ENCODE measurements at regions not wholly inside any gene's neighbourhood (a gene's known extent, or its start where the extent isn't known, plus 50 kb on each side); places are given as distances from the start of the nearest gene placed in this dataset.

DNA sequence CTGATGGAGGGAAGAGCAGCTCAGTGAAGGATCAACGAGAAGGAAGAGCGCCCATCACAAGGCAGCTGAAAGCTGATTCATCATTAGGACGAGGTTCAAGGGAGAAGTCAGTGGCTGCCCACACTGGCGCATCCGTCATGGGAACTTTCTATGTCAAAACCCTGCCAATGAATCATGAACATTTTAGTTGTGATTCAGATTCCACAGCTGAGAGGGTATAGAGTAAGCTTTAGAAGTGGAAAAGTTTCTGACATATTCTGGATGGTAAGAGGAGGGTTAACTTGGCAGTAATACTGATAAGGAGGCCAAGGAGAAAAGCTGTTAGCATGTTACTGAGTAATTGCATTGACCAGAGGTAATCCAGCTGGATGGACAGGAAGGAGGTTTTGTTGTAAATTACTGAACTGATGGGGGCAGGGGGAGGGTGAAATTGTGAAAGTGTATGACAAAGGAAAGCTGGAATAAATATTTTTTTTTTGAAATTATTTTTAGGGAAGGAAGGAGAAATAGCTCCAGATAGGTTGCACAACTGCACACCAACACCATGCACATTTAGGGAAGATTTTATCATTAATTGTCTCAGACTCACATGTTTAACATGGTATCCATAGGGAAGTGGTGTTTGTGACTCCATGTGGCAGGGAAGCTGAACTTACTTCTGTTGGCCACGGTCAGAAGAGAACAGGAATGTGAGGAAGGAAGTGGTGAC is 78.3 kb upstream of the NRP1 start:
- Mint-ChIP-seq H3K36me3 (ENCODE audit: unreplicated experiment) (peaks cover 2% of the 10 kb centered on the region), H3K4me3 (ENCODE audit: unreplicated experiment) (no peak overlapping the region), H3K27me3 (ENCODE audit: unreplicated experiment) (peaks cover 15% of the 10 kb centered on the region), H3K4me1 (ENCODE audit: unreplicated experiment) (peaks cover 2% of the 10 kb centered on the region), H3K27ac (ENCODE audit: unreplicated experiment) (no peak overlapping the region), H3K9me3 (ENCODE audit: unreplicated experiment) (no peaks in the 10 kb centered on the region)
- DNase-seq (ENCODE audit: extremely low spot score, unreplicated experiment) = no peak
- TF ChIP-seq, protein P1, sequence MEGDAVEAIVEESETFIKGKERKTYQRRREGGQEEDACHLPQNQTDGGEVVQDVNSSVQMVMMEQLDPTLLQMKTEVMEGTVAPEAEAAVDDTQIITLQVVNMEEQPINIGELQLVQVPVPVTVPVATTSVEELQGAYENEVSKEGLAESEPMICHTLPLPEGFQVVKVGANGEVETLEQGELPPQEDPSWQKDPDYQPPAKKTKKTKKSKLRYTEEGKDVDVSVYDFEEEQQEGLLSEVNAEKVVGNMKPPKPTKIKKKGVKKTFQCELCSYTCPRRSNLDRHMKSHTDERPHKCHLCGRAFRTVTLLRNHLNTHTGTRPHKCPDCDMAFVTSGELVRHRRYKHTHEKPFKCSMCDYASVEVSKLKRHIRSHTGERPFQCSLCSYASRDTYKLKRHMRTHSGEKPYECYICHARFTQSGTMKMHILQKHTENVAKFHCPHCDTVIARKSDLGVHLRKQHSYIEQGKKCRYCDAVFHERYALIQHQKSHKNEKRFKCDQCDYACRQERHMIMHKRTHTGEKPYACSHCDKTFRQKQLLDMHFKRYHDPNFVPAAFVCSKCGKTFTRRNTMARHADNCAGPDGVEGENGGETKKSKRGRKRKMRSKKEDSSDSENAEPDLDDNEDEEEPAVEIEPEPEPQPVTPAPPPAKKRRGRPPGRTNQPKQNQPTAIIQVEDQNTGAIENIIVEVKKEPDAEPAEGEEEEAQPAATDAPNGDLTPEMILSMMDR (IDR thresholded peaks at IDR 0.05) = no peak

DNA sequence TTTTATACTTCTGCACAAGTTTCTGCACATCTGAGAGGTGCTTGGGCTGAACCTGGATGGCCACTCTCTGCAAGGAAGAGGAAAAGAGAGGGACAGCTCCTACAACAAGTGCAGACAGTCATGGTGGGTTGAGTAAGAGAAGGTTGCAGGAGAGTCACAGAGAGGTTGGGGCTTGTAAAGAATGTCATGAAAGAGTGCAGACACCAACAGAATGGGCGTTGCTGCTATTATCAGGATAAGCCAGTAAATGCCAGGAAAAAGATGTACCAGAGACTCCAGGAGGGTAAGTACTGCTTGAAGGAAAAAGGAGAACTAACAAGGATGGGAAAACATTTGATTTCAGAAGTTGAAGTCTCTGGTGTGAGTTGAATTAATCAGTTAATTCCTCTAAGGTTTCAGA is 77.8 kb upstream of the NRP1 start:
- Mint-ChIP-seq H3K4me3 (ENCODE audit: unreplicated experiment) (no peak overlapping the region), H3K27me3 (ENCODE audit: unreplicated experiment) (peaks cover 20% of the 10 kb centered on the region), H3K4me1 (ENCODE audit: unreplicated experiment) (peaks cover 2% of the 10 kb centered on the region), H3K9me3 (ENCODE audit: unreplicated experiment) (no peaks in the 10 kb centered on the region), H3K27ac (ENCODE audit: unreplicated experiment) (no peak overlapping the region), H3K36me3 (ENCODE audit: unreplicated experiment) (peaks cover 2% of the 10 kb centered on the region)
- no peak for DNase-seq (ENCODE audit: extremely low spot score, unreplicated experiment)
- TF ChIP-seq, protein P1 (IDR thresholded peaks at IDR 0.05) = no peak

- no peak overlapping the region for H3K4me3 Mint-ChIP-seq (ENCODE audit: unreplicated experiment)
- peaks cover 2% of the 10 kb centered on the region for H3K36me3 Mint-ChIP-seq (ENCODE audit: unreplicated experiment)
- no peak for DNase-seq (ENCODE audit: extremely low spot score, unreplicated experiment)
- H3K9me3 Mint-ChIP-seq (ENCODE audit: unreplicated experiment) = no peaks in the 10 kb centered on the region
- H3K27me3 Mint-ChIP-seq (ENCODE audit: unreplicated experiment) = peaks cover 27% of the 10 kb centered on the region
- TF ChIP-seq, protein P1 (IDR thresholded peaks at IDR 0.05) = no peak
- H3K27ac Mint-ChIP-seq (ENCODE audit: unreplicated experiment) = no peak overlapping the region
- peaks cover 2% of the 10 kb centered on the region for H3K4me1 Mint-ChIP-seq (ENCODE audit: unreplicated experiment)
Observed at GRCh38 chr10:33410860-33411234, 76.4 kb upstream of the NRP1 start.

DNA sequence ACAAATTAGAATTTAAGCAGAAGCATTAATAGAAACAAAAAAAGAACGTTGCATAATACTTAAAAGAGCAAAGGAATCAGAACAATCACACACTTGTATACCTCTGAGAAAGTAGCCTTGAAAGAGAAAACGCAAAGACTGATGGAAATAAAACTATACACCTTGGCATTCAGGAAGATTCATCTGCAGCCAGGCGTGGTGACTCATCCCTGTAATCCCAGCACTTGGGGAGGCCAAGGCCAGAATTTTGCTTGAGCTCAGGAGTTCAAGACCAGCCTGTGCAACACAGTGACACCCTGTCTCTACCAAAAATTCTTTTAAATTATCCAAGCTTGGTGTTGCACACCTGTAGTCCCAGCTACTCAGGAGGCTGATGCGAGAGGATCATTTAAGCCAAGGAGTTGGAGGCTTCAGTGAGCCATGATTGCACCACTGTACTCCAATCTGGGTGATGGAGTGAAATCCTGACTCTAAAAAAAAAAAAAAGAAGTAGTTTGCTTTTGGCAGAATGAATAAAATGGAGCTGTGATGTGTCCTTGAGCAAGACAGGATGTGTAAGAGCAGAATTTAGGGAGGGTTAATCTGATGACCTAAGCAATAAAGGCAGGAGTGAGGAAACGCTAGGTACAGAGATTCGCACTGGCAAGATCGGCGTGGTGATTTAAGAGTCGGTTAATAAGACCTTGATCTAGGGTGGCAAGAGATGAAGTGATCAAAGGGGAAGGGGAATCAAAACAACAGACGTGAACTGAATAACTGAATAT is 75.8 kb upstream of the NRP1 start:
- Mint-ChIP-seq H3K27me3 (ENCODE audit: unreplicated experiment) (peaks cover 31% of the 10 kb centered on the region), H3K36me3 (ENCODE audit: unreplicated experiment) (peaks cover 2% of the 10 kb centered on the region), H3K4me1 (ENCODE audit: unreplicated experiment) (peaks cover 2% of the 10 kb centered on the region), H3K9me3 (ENCODE audit: unreplicated experiment) (no peaks in the 10 kb centered on the region), H3K27ac (ENCODE audit: unreplicated experiment) (no peak overlapping the region), H3K4me3 (ENCODE audit: unreplicated experiment) (no peak overlapping the region)
- TF ChIP-seq, protein P1 (IDR thresholded peaks at IDR 0.05) = no peak
- no peak for DNase-seq (ENCODE audit: extremely low spot score, unreplicated experiment)

GRCh38 chr10:33406596-33406995 is 72.1 kb upstream of the NRP1 start:
- Mint-ChIP-seq H3K36me3 (ENCODE audit: unreplicated experiment) (peaks cover 2% of the 10 kb centered on the region), H3K9me3 (ENCODE audit: unreplicated experiment) (no peaks in the 10 kb centered on the region), H3K4me3 (ENCODE audit: unreplicated experiment) (no peak overlapping the region), H3K27ac (ENCODE audit: unreplicated experiment) (no peak overlapping the region), H3K27me3 (ENCODE audit: unreplicated experiment) (peaks cover 37% of the 10 kb centered on the region), H3K4me1 (ENCODE audit: unreplicated experiment) (no peaks in the 10 kb centered on the region)
- DNase-seq (ENCODE audit: extremely low spot score, unreplicated experiment) = no peak
- TF ChIP-seq, protein P1 (IDR thresholded peaks at IDR 0.05) = no peak

Measured in osteocyte (in vitro differentiated cells).